H1 (cell line): ENCODE measurements at regions not wholly inside any gene's neighbourhood (a gene's known extent, or its start where the extent isn't known, plus 50 kb on each side); places are given as distances from the start of the nearest gene placed in this dataset.

Experiments used
- CBX5 ChIP-seq: fragments of 300-800, 300-1000 bp; sonication (generic); IDR thresholded peaks from 2 replicates; pipeline ENCODE4 v1.7.1; 2016; ENCODE audit warnings: antibody characterized with exemption, low read length, low read depth
- CTBP2 ChIP-seq: IDR thresholded peaks from 2 replicates; pipeline ENCODE4 v1.7.0; 2011; ENCODE audit warnings: borderline replicate concordance, mild to moderate bottlenecking, moderate library complexity, mixed read lengths, low read length; ENCODE audit not compliant: insufficient read depth, insufficient read length
- EGR1 ChIP-seq: IDR thresholded peaks from 2 replicates; pipeline ENCODE4 v1.6.1; 2011; ENCODE audit warnings: low read depth, low read length, borderline replicate concordance
- EZH2 ChIP-seq: fragments of 200-600 bp; sonication (generic); IDR thresholded peaks from 2 replicates; pipeline ENCODE4 v1.7.1; 2012; ENCODE audit warnings: low read depth, mild to moderate bottlenecking, moderate library complexity, low read length, inconsistent platforms; ENCODE audit not compliant: severe bottlenecking
- KDM5A ChIP-seq: fragments of 200-600 bp; IDR thresholded peaks from 2 replicates; pipeline ENCODE4 v1.7.1; 2012; ENCODE audit warnings: mild to moderate bottlenecking, low read length, inconsistent platforms, mixed read lengths
- PHF8 ChIP-seq: fragments of 200-600 bp; sonication (generic); conservative IDR thresholded peaks from 2 replicates; pipeline ENCODE4 v1.7.1; 2012; ENCODE audit warnings: low read depth, mild to moderate bottlenecking, inconsistent platforms, low read length, moderate library complexity
- POLR2A ChIP-seq, 2 experiments: IDR thresholded peaks; 1 replicate in 1 of 2; 2 replicates in 1 of 2; pipeline ENCODE4 v1.6.1; 2011; ENCODE audit warnings: low read depth in 2 of 2, low read length in 2 of 2, mild to moderate bottlenecking in 2 of 2; ENCODE audit errors: control extremely low read depth in 1 of 2
- POLR2AphosphoS5 ChIP-seq: IDR thresholded peaks from 2 replicates; pipeline ENCODE4 v1.6.1; 2011; ENCODE audit warnings: low read depth, low read length
- RBBP5 ChIP-seq: IDR thresholded peaks from 2 replicates; pipeline ENCODE4 v1.7.1; 2012; ENCODE audit warnings: low read depth, mild to moderate bottlenecking, inconsistent platforms, low read length, moderate library complexity, borderline replicate concordance
- TCF12 ChIP-seq: IDR thresholded peaks from 2 replicates; pipeline ENCODE4 v1.6.1; 2011; ENCODE audit warnings: low read depth, mild to moderate bottlenecking, low read length
- TF ChIP-seq, protein P1 (sequence below): fragments of 300-600 bp; sonication (generic); IDR thresholded peaks from 2 replicates; pipeline ENCODE4 v1.7.1; 2012; ENCODE audit warnings: low read length, moderate library complexity, mild to moderate bottlenecking, inconsistent platforms; ENCODE audit not compliant: insufficient replicate concordance
- TF ChIP-seq, protein P2 (sequence below): IDR thresholded peaks from 2 replicates; pipeline ENCODE4 v1.6.1; 2011; ENCODE audit warnings: low read depth, mild to moderate bottlenecking, low read length; ENCODE audit not compliant: insufficient read depth

- TF ChIP-seq, protein P1, sequence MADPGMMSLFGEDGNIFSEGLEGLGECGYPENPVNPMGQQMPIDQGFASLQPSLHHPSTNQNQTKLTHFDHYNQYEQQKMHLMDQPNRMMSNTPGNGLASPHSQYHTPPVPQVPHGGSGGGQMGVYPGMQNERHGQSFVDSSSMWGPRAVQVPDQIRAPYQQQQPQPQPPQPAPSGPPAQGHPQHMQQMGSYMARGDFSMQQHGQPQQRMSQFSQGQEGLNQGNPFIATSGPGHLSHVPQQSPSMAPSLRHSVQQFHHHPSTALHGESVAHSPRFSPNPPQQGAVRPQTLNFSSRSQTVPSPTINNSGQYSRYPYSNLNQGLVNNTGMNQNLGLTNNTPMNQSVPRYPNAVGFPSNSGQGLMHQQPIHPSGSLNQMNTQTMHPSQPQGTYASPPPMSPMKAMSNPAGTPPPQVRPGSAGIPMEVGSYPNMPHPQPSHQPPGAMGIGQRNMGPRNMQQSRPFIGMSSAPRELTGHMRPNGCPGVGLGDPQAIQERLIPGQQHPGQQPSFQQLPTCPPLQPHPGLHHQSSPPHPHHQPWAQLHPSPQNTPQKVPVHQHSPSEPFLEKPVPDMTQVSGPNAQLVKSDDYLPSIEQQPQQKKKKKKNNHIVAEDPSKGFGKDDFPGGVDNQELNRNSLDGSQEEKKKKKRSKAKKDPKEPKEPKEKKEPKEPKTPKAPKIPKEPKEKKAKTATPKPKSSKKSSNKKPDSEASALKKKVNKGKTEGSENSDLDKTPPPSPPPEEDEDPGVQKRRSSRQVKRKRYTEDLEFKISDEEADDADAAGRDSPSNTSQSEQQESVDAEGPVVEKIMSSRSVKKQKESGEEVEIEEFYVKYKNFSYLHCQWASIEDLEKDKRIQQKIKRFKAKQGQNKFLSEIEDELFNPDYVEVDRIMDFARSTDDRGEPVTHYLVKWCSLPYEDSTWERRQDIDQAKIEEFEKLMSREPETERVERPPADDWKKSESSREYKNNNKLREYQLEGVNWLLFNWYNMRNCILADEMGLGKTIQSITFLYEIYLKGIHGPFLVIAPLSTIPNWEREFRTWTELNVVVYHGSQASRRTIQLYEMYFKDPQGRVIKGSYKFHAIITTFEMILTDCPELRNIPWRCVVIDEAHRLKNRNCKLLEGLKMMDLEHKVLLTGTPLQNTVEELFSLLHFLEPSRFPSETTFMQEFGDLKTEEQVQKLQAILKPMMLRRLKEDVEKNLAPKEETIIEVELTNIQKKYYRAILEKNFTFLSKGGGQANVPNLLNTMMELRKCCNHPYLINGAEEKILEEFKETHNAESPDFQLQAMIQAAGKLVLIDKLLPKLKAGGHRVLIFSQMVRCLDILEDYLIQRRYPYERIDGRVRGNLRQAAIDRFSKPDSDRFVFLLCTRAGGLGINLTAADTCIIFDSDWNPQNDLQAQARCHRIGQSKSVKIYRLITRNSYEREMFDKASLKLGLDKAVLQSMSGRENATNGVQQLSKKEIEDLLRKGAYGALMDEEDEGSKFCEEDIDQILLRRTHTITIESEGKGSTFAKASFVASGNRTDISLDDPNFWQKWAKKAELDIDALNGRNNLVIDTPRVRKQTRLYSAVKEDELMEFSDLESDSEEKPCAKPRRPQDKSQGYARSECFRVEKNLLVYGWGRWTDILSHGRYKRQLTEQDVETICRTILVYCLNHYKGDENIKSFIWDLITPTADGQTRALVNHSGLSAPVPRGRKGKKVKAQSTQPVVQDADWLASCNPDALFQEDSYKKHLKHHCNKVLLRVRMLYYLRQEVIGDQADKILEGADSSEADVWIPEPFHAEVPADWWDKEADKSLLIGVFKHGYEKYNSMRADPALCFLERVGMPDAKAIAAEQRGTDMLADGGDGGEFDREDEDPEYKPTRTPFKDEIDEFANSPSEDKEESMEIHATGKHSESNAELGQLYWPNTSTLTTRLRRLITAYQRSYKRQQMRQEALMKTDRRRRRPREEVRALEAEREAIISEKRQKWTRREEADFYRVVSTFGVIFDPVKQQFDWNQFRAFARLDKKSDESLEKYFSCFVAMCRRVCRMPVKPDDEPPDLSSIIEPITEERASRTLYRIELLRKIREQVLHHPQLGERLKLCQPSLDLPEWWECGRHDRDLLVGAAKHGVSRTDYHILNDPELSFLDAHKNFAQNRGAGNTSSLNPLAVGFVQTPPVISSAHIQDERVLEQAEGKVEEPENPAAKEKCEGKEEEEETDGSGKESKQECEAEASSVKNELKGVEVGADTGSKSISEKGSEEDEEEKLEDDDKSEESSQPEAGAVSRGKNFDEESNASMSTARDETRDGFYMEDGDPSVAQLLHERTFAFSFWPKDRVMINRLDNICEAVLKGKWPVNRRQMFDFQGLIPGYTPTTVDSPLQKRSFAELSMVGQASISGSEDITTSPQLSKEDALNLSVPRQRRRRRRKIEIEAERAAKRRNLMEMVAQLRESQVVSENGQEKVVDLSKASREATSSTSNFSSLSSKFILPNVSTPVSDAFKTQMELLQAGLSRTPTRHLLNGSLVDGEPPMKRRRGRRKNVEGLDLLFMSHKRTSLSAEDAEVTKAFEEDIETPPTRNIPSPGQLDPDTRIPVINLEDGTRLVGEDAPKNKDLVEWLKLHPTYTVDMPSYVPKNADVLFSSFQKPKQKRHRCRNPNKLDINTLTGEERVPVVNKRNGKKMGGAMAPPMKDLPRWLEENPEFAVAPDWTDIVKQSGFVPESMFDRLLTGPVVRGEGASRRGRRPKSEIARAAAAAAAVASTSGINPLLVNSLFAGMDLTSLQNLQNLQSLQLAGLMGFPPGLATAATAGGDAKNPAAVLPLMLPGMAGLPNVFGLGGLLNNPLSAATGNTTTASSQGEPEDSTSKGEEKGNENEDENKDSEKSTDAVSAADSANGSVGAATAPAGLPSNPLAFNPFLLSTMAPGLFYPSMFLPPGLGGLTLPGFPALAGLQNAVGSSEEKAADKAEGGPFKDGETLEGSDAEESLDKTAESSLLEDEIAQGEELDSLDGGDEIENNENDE = no peak
- no peak for TF ChIP-seq EGR1
- TF ChIP-seq CBX5 = no peak
- TF ChIP-seq POLR2AphosphoS5 = no peak
- TF ChIP-seq, protein P2, sequence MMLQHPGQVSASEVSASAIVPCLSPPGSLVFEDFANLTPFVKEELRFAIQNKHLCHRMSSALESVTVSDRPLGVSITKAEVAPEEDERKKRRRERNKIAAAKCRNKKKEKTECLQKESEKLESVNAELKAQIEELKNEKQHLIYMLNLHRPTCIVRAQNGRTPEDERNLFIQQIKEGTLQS = no peak
- TF ChIP-seq CTBP2 = no peak
- no peak for TF ChIP-seq RBBP5
- TF ChIP-seq EZH2 = no peak
- no peak for TF ChIP-seq KDM5A
- no peak for TF ChIP-seq POLR2A (IDR thresholded peaks at IDR 0.05; ENCODE audit: control extremely low read depth in 1 of 2, low read depth in 2 of 2, low read length in 2 of 2)
- no peak for TF ChIP-seq TCF12
- TF ChIP-seq PHF8 = no peak
Measured at GRCh38 chr15:69524814-69525213, 72.2 kb downstream of the RPLP1 start (continued).
